ENCODE measurements at regions not wholly inside any gene's neighbourhood (a gene's known extent, or its start where the extent isn't known, plus 50 kb on each side); places are given as distances from the start of the nearest gene placed in this dataset.

DNA sequence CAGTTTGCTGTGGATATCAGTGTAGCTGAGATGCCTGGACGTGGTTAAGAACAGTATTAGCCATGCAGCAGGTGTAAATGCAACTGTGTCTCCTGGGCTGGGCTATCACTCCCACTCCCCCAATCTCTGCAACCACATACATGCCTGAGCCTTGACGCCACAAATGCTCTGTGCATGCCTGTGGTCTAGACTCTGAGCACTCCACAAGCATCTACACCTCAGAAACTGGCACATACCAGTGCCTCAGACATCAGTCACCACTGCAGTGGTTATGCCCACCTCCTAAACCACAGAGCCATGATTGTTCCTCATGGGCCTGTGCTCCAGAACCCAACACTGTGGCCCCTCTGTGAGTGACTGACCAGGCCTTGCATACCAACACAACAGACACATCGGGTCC is 226.8 kb upstream of the ALG10 start:
- Histone ChIP-seq H3K4me3 (ENCODE audit: low read length) (no peak overlapping the region), H3K9ac (ENCODE audit: extremely low read depth, low read length, poor library complexity, severe bottlenecking) (no peak overlapping the region), H3K9me3 (ENCODE audit: control insufficient read depth, low read length) (no peaks in the 10 kb centered on the region), H3K4me1 (ENCODE audit: control insufficient read depth, insufficient read depth, low read length) (no peaks in the 10 kb centered on the region), H3K27me3 (ENCODE audit: control insufficient read depth, insufficient read depth, low read length, poor library complexity, severe bottlenecking) (no peaks in the 10 kb centered on the region), H3K36me3 (ENCODE audit: control insufficient read depth, insufficient read depth, low read length) (no peaks in the 10 kb centered on the region), H3K27ac (ENCODE audit: low read depth, low read length) (no peak overlapping the region)
- Mint-ChIP-seq H3K27me3 (ENCODE audit: insufficient read depth) (no peaks in the 10 kb centered on the region), H3K4me1 (no peaks in the 10 kb centered on the region), H3K4me3 (no peak overlapping the region), H3K36me3 (ENCODE audit: low read depth) (no peaks in the 10 kb centered on the region), H3K27ac (no peak overlapping the region), H3K9me3 (peaks cover 14% of the 10 kb centered on the region)
- WGBS, 2 experiments (ENCODE audit: insufficient coverage in 1 of 2, insufficient read length in 1 of 2), result 96 to 100% methylated on average over 1 to 3 of the region's 3 CpGs
- DNase-seq, result no peak
- TF ChIP-seq, protein P1, sequence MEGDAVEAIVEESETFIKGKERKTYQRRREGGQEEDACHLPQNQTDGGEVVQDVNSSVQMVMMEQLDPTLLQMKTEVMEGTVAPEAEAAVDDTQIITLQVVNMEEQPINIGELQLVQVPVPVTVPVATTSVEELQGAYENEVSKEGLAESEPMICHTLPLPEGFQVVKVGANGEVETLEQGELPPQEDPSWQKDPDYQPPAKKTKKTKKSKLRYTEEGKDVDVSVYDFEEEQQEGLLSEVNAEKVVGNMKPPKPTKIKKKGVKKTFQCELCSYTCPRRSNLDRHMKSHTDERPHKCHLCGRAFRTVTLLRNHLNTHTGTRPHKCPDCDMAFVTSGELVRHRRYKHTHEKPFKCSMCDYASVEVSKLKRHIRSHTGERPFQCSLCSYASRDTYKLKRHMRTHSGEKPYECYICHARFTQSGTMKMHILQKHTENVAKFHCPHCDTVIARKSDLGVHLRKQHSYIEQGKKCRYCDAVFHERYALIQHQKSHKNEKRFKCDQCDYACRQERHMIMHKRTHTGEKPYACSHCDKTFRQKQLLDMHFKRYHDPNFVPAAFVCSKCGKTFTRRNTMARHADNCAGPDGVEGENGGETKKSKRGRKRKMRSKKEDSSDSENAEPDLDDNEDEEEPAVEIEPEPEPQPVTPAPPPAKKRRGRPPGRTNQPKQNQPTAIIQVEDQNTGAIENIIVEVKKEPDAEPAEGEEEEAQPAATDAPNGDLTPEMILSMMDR (conservative IDR thresholded peaks at IDR 0.05), result no peak

GRCh38 chr12:33813536-33813935 is 208.8 kb upstream of the ALG10 start:
- Mint-ChIP-seq H3K4me1 (no peaks in the 10 kb centered on the region), H3K36me3 (ENCODE audit: low read depth) (no peaks in the 10 kb centered on the region), H3K27me3 (ENCODE audit: insufficient read depth) (no peaks in the 10 kb centered on the region), H3K27ac (no peak overlapping the region), H3K4me3 (no peak overlapping the region), H3K9me3 (peaks cover 8% of the 10 kb centered on the region)
- H3K27ac ChIP-seq (ENCODE audit: low read depth, low read length), result no peak overlapping the region
- WGBS, 2 experiments (ENCODE audit: insufficient coverage in 1 of 2, insufficient read length in 1 of 2), result 90 to 94% methylated on average over 1 to 2 of the region's 2 CpGs
- no peaks in the 10 kb centered on the region for H3K36me3 ChIP-seq (ENCODE audit: control insufficient read depth, insufficient read depth, low read length)
- H3K9ac ChIP-seq (ENCODE audit: extremely low read depth, low read length, poor library complexity, severe bottlenecking), result no peak overlapping the region
- H3K4me3 ChIP-seq (ENCODE audit: low read length), result no peak overlapping the region
- H3K27me3 ChIP-seq (ENCODE audit: control insufficient read depth, insufficient read depth, low read length, poor library complexity, severe bottlenecking), result no peaks in the 10 kb centered on the region
- DNase-seq, result no peak
- H3K4me1 ChIP-seq (ENCODE audit: control insufficient read depth, insufficient read depth, low read length), result no peaks in the 10 kb centered on the region
- TF ChIP-seq, protein P1 (conservative IDR thresholded peaks at IDR 0.05), result no peak
- H3K9me3 ChIP-seq (ENCODE audit: control insufficient read depth, low read length), result peaks cover 4% of the 10 kb centered on the region

DNA sequence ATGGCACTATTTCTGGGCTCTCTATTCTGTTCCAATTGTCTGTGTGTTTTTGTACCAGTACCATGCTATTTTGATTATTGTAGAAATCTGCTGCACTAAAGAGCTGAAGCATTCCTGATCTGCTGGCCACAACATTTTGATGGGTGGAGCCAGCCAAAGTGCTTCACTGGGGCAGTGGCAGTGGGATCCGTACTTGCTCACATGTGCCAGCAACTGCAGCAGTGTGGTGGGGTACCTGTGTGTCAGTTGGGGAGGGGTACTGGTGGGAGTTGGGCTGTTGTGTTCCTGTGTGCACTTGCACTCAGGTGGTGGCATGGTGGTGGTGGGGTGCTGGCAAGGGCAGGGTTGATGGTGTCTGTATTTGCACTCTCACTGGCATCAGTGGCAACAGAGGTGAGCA is 204.6 kb upstream of the ALG10 start:
- WGBS, 2 experiments (ENCODE audit: insufficient coverage in 1 of 2, insufficient read length in 1 of 2), result 96% methylated on average over 1 of the region's 1 CpG; no CpG with 5 or more reads in 1 of the 2 experiments
- TF ChIP-seq, protein P1 (conservative IDR thresholded peaks at IDR 0.05), result no peak
- no peaks in the 10 kb centered on the region for H3K36me3 Mint-ChIP-seq (ENCODE audit: low read depth)
- Histone ChIP-seq H3K4me1 (ENCODE audit: control insufficient read depth, insufficient read depth, low read length) (no peaks in the 10 kb centered on the region), H3K9ac (ENCODE audit: extremely low read depth, low read length, poor library complexity, severe bottlenecking) (no peak overlapping the region), H3K4me3 (ENCODE audit: low read length) (no peak overlapping the region), H3K9me3 (ENCODE audit: control insufficient read depth, low read length) (peaks cover 4% of the 10 kb centered on the region), H3K27me3 (ENCODE audit: control insufficient read depth, insufficient read depth, low read length, poor library complexity, severe bottlenecking) (no peaks in the 10 kb centered on the region), H3K36me3 (ENCODE audit: control insufficient read depth, insufficient read depth, low read length) (no peaks in the 10 kb centered on the region), H3K27ac (ENCODE audit: low read depth, low read length) (no peak overlapping the region)
- H3K4me3 Mint-ChIP-seq, result no peak overlapping the region
- no peaks in the 10 kb centered on the region for H3K27me3 Mint-ChIP-seq (ENCODE audit: insufficient read depth)
- no peak for DNase-seq
- H3K9me3 Mint-ChIP-seq, result peaks cover 22% of the 10 kb centered on the region
- H3K4me1 Mint-ChIP-seq, result no peaks in the 10 kb centered on the region
- no peak overlapping the region for H3K27ac Mint-ChIP-seq
